H9 (cell line): ENCODE measurements at regions not wholly inside any gene's neighbourhood (a gene's known extent, or its start where the extent isn't known, plus 50 kb on each side); places are given as distances from the start of the nearest gene placed in this dataset.

Experiments used
- DNase-seq: peaks from one replicate; pipeline ENCODE4 v3.0.0-alpha.2; 2017
- H2AFZ ChIP-seq: one replicate; pipeline ENCODE4 v1.6.1; 2013; ENCODE audit warnings: mild to moderate bottlenecking, low read length, control low read depth, moderate library complexity
- H2AK5ac ChIP-seq: 2 replicates; pipeline ENCODE4 v1.6.1; 2013; ENCODE audit warnings: low read length, control low read depth, mixed read lengths; ENCODE audit not compliant: insufficient read length
- H2BK120ac ChIP-seq: one replicate; pipeline ENCODE4 v1.6.1; 2013; ENCODE audit warnings: low read depth, mild to moderate bottlenecking, low read length, control low read depth, inconsistent platforms; ENCODE audit not compliant: poor library complexity, severe bottlenecking
- H2BK12ac ChIP-seq: 2 replicates; pipeline ENCODE4 v1.6.1; 2013; ENCODE audit warnings: low read length, control low read depth, mixed read lengths, low read depth; ENCODE audit not compliant: insufficient read length
- H2BK15ac ChIP-seq: 2 replicates; pipeline ENCODE4 v1.6.1; 2013; ENCODE audit warnings: low read depth, low read length, control low read depth
- H2BK20ac ChIP-seq: one replicate; pipeline ENCODE4 v1.6.1; 2013; ENCODE audit warnings: low read depth, mild to moderate bottlenecking, low read length, control low read depth, inconsistent platforms; ENCODE audit not compliant: poor library complexity, severe bottlenecking
- H2BK5ac ChIP-seq: 2 replicates; pipeline ENCODE4 v1.6.1; 2013; ENCODE audit warnings: low read length, control low read depth, mixed read lengths; ENCODE audit not compliant: insufficient read length
- H3K14ac ChIP-seq: 2 replicates; pipeline ENCODE4 v1.6.1; 2013; ENCODE audit warnings: low read length, control low read depth; ENCODE audit not compliant: insufficient read depth
- H3K18ac ChIP-seq: 2 replicates; pipeline ENCODE4 v1.6.1; 2013; ENCODE audit warnings: low read depth, mild to moderate bottlenecking, mixed read lengths, low read length, control low read depth; ENCODE audit not compliant: insufficient read length
- H3K23ac ChIP-seq: 2 replicates; pipeline ENCODE4 v1.6.1; 2013; ENCODE audit warnings: low read length, control low read depth, mixed read lengths, low read depth; ENCODE audit not compliant: insufficient read length
- H3K23me2 ChIP-seq: 2 replicates; pipeline ENCODE4 v1.6.1; 2013; ENCODE audit warnings: low read depth, mild to moderate bottlenecking, mixed read lengths, low read length, control low read depth; ENCODE audit not compliant: insufficient read length, poor library complexity, severe bottlenecking
- H3K27ac ChIP-seq: 2 replicates; pipeline ENCODE4 v1.5.1; 2013; ENCODE audit warnings: low read length, control low read depth, mixed read lengths, low read depth; ENCODE audit not compliant: insufficient read length
- H3K27me3 ChIP-seq: 2 replicates; pipeline ENCODE4 v1.6.1; 2013; ENCODE audit warnings: low read length, control low read depth, inconsistent platforms; ENCODE audit not compliant: insufficient read depth
- H3K4ac ChIP-seq: 2 replicates; pipeline ENCODE4 v1.6.1; 2013; ENCODE audit warnings: low read depth, mild to moderate bottlenecking, control low read depth, inconsistent platforms, low read length, moderate library complexity
- H3K4me1 ChIP-seq: 2 replicates; pipeline ENCODE4 v1.6.1; 2013; ENCODE audit warnings: low read length, control low read depth, inconsistent platforms; ENCODE audit not compliant: insufficient read depth
- H3K4me2 ChIP-seq: 2 replicates; pipeline ENCODE4 v1.6.1; 2013; ENCODE audit warnings: low read length, control low read depth, mixed read lengths; ENCODE audit not compliant: insufficient read length, insufficient read depth
- H3K56ac ChIP-seq: 2 replicates; pipeline ENCODE4 v1.6.1; 2013; ENCODE audit warnings: low read depth, mild to moderate bottlenecking, mixed read lengths, low read length, control low read depth; ENCODE audit not compliant: insufficient read length
- H3K79me1 ChIP-seq: 2 replicates; pipeline ENCODE4 v1.6.1; 2013; ENCODE audit warnings: low read depth, mild to moderate bottlenecking, moderate library complexity, low read length, control low read depth, inconsistent platforms; ENCODE audit not compliant: insufficient read depth, poor library complexity, severe bottlenecking
- H3K79me2 ChIP-seq: 2 replicates; pipeline ENCODE4 v1.6.1; 2013; ENCODE audit warnings: low read length, control low read depth, inconsistent platforms; ENCODE audit not compliant: insufficient read depth
- H3K9ac ChIP-seq: 2 replicates; pipeline ENCODE4 v1.6.1; 2013; ENCODE audit warnings: low read length, control low read depth, mixed read lengths; ENCODE audit not compliant: insufficient read length; ENCODE audit errors: extremely low read depth
- H3K9me3 ChIP-seq: one replicate; pipeline ENCODE4 v1.6.1; 2013; ENCODE audit warnings: low read depth, low read length, inconsistent platforms; ENCODE audit not compliant: control insufficient read depth
- H3T11ph ChIP-seq: one replicate; pipeline ENCODE4 v1.6.1; 2013; ENCODE audit warnings: mild to moderate bottlenecking, low read length, control low read depth, inconsistent platforms
- H4K20me1 ChIP-seq: one replicate; pipeline ENCODE4 v1.6.1; 2013; ENCODE audit not compliant: control insufficient read depth, insufficient read length, insufficient read depth
- H4K5ac ChIP-seq: 2 replicates; pipeline ENCODE4 v1.6.1; 2013; ENCODE audit warnings: low read depth, mild to moderate bottlenecking, mixed read lengths, low read length, control low read depth; ENCODE audit not compliant: insufficient read length
- H4K8ac ChIP-seq: replicated peaks from 2 replicates; pipeline ENCODE4 v1.6.1; 2013; ENCODE audit warnings: low read length, control low read depth, mixed read lengths, low read depth; ENCODE audit not compliant: insufficient read length
- H4K91ac ChIP-seq: 2 replicates; pipeline ENCODE4 v1.6.1; 2013; ENCODE audit warnings: low read depth, mild to moderate bottlenecking, moderate library complexity, mixed read lengths, low read length, control low read depth; ENCODE audit not compliant: insufficient read length
- H3K27ac Mint-ChIP-seq, 3 experiments: 2 replicates in 2 of 3; 3 replicates in 1 of 3; pipeline ENCODE4 v1.8.0; 2020 to 2021; ENCODE audit warnings: mixed read lengths in 3 of 3, mild to moderate bottlenecking in 1 of 3, moderate library complexity in 1 of 3
- H3K27me3 Mint-ChIP-seq: 2 replicates; pipeline ENCODE4 v1.8.0; 2021; ENCODE audit warnings: low read depth, mild to moderate bottlenecking, moderate library complexity, mixed read lengths
- H3K36me3 Mint-ChIP-seq, 3 experiments: 2 replicates in 2 of 3; 3 replicates in 1 of 3; pipeline ENCODE4 v1.8.0; 2020 to 2021; ENCODE audit warnings: low read depth in 3 of 3, mixed read lengths in 3 of 3; ENCODE audit not compliant: insufficient read depth in 1 of 3
- H3K4me1 Mint-ChIP-seq, 2 experiments: 2 replicates each; pipeline ENCODE4 v1.8.0; 2020; ENCODE audit warnings: mixed read lengths in 2 of 2
- H3K4me3 Mint-ChIP-seq, 2 experiments: 2 replicates in 1 of 2; 3 replicates in 1 of 2; pipeline ENCODE4 v1.8.0; 2020 to 2021; ENCODE audit warnings: mild to moderate bottlenecking in 2 of 2, mixed read lengths in 2 of 2, moderate library complexity in 1 of 2
- H3K9me3 Mint-ChIP-seq, 2 experiments: 2 replicates in 1 of 2; 3 replicates in 1 of 2; pipeline ENCODE4 v1.8.0; 2020; ENCODE audit warnings: mild to moderate bottlenecking in 2 of 2, mixed read lengths in 2 of 2, moderate library complexity in 1 of 2
- WGBS: extraction: QIAGEN DNeasy Blood & Tissue Kit; methylation state at CpG from one replicate; pipeline ENCODE4 v1.1.7; 2013; ENCODE audit warnings: missing lambda C conversion rate, low lambda C conversion rate, mixed read lengths; ENCODE audit not compliant: insufficient read length; ENCODE audit errors: extremely low coverage; 5-methylcytosine and 5-hydroxymethylcytosine counted together
- TF ChIP-seq, protein P1 (sequence below): fragments of 200-600 bp; sonication (generic); conservative IDR thresholded peaks from 3 replicates; pipeline ENCODE4 v1.8.0; 2021; ENCODE audit warnings: antibody characterized with exemption, mild to moderate bottlenecking

DNA sequence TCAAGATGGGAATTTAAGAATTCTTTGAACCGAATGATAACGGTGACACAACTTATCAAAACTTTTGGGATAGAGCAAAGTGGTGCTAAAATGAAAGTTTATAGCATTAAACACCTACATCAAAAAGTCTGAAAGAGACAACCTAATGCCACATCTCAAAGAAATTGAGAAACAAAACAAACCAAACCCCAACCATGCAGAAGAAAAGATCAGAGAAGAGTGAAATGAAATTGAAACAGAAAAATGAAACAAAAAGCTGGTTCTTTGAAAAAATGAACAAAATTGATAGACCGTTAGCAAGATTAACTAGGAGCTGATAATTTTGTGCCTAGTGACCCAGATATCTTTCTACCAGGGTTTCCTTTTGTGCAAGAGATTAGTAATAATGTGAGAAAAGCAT is 248.0 kb upstream of the EYS start:
- H3K9me3 Mint-ChIP-seq: no peaks in the 10 kb centered on the region
- H3K9me3 ChIP-seq: no peaks in the 10 kb centered on the region

More for the DNA sequence above, 248.0 kb upstream of the EYS start:
- H4K20me1 ChIP-seq: no peaks in the 10 kb centered on the region
- Mint-ChIP-seq H3K27me3 (no peaks in the 10 kb centered on the region), H3K27ac (no peak overlapping the region), H3K4me1 (no peaks in the 10 kb centered on the region), H3K36me3 (no peaks in the 10 kb centered on the region), H3K4me3 (no peak overlapping the region)
- no peak overlapping the region for H3K27ac ChIP-seq
- no peak overlapping the region for H3K56ac ChIP-seq
- no peak overlapping the region for H2BK20ac ChIP-seq
- H3K79me2 ChIP-seq: no peaks in the 10 kb centered on the region
- H3K4me2 ChIP-seq: no peak overlapping the region
- no peaks in the 10 kb centered on the region for H3K23me2 ChIP-seq
- no peak overlapping the region for H3K14ac ChIP-seq
- H2BK15ac ChIP-seq: no peak overlapping the region
- no peak overlapping the region for H3K23ac ChIP-seq
- no peak overlapping the region for H3K18ac ChIP-seq
- WGBS: no CpG with 5 or more reads among the region's 3 CpGs
- no peak overlapping the region for H3T11ph ChIP-seq
- TF ChIP-seq, protein P1, sequence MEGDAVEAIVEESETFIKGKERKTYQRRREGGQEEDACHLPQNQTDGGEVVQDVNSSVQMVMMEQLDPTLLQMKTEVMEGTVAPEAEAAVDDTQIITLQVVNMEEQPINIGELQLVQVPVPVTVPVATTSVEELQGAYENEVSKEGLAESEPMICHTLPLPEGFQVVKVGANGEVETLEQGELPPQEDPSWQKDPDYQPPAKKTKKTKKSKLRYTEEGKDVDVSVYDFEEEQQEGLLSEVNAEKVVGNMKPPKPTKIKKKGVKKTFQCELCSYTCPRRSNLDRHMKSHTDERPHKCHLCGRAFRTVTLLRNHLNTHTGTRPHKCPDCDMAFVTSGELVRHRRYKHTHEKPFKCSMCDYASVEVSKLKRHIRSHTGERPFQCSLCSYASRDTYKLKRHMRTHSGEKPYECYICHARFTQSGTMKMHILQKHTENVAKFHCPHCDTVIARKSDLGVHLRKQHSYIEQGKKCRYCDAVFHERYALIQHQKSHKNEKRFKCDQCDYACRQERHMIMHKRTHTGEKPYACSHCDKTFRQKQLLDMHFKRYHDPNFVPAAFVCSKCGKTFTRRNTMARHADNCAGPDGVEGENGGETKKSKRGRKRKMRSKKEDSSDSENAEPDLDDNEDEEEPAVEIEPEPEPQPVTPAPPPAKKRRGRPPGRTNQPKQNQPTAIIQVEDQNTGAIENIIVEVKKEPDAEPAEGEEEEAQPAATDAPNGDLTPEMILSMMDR: no peak
- H3K4me1 ChIP-seq: no peaks in the 10 kb centered on the region
- H3K4ac ChIP-seq: no peak overlapping the region
- H2AK5ac ChIP-seq: no peak overlapping the region
- H2BK12ac ChIP-seq: no peak overlapping the region
- no peaks in the 10 kb centered on the region for H3K79me1 ChIP-seq
- H3K9ac ChIP-seq: no peak overlapping the region
- H2BK120ac ChIP-seq: no peak overlapping the region
- H4K5ac ChIP-seq: no peak overlapping the region
- H2AFZ ChIP-seq: no peak overlapping the region
- no peak overlapping the region for H4K91ac ChIP-seq
- H4K8ac ChIP-seq: no peak overlapping the region
- H3K27me3 ChIP-seq: no peaks in the 10 kb centered on the region
- DNase-seq: no peak
- H2BK5ac ChIP-seq: no peak overlapping the region
